ENCODE measurements at regions not wholly inside any gene's neighbourhood (a gene's known extent, or its start where the extent isn't known, plus 50 kb on each side); places are given as distances from the start of the nearest gene placed in this dataset.
"Not testable (repeated sequence)": the region's sequence is repeated elsewhere in the genome, so short reads cannot be mapped to it uniquely, and the experiment has no call there.

DNA sequence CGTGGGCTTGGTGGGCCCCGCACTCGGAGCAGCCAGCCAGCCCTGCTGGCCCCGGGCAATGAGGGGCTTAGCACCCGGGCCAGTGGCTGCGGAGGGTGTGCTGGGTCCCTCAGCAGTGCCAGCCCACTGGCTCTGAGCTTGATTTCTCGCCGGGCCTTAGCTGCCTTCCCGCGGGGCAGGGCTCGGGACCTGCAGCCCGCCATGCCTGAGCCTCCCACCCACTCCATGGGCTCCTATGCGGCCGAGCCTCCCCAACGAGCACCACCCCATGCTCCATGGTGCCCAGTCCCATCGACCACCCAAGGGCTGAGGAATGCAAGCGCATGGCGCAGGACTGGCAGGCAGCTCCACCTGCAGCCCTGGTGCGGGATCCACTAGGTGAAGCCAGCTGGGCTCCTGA, 686.9 kb downstream of the JRKL start:
- not testable (repeated sequence) for TF ChIP-seq POLR2A, EP300 (IDR thresholded peaks at IDR 0.05)
- TF ChIP-seq, protein P1, sequence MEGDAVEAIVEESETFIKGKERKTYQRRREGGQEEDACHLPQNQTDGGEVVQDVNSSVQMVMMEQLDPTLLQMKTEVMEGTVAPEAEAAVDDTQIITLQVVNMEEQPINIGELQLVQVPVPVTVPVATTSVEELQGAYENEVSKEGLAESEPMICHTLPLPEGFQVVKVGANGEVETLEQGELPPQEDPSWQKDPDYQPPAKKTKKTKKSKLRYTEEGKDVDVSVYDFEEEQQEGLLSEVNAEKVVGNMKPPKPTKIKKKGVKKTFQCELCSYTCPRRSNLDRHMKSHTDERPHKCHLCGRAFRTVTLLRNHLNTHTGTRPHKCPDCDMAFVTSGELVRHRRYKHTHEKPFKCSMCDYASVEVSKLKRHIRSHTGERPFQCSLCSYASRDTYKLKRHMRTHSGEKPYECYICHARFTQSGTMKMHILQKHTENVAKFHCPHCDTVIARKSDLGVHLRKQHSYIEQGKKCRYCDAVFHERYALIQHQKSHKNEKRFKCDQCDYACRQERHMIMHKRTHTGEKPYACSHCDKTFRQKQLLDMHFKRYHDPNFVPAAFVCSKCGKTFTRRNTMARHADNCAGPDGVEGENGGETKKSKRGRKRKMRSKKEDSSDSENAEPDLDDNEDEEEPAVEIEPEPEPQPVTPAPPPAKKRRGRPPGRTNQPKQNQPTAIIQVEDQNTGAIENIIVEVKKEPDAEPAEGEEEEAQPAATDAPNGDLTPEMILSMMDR (IDR thresholded peaks at IDR 0.05) = not testable (repeated sequence)
